GM12864 (cell line): ENCODE measurements at regions not wholly inside any gene's neighbourhood (a gene's known extent, or its start where the extent isn't known, plus 50 kb on each side); places are given as distances from the start of the nearest gene placed in this dataset.

Source experiments
- DNase-seq: peaks from one replicate; pipeline ENCODE4 v3.0.0-alpha.2; 2011; ENCODE audit warnings: low read depth
- H3K4me3 ChIP-seq: 2 replicates; pipeline ENCODE4 v1.5.1; 2011; ENCODE audit warnings: mild to moderate bottlenecking, low read depth, low read length, control low read depth
- TF ChIP-seq, protein P1 (sequence below): IDR thresholded peaks from 2 replicates; pipeline ENCODE4 v1.5.1; 2011; ENCODE audit warnings: low read depth, mild to moderate bottlenecking, moderate library complexity, low read length, control low read depth, inconsistent platforms; ENCODE audit errors: missing control alignments

DNA sequence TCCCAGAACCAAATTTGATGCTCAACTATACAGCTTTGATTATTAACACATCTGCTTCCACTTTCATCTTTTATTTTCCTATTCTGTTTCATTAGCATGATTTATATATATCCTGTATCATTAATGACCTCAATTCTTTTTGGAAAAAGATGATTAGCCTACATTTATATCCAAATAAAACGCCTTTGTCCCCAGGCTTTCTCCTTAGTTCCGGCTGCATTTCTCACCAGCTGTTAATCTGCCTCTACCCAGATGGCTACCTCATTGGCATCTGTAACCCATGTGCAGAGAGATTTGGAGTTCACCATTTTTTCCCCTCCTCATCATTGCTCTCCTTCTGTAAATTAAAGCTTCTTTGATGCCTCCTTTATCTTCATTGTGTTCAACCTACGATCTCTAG is 336.8 kb upstream of the RGS6 start:
- no peak for DNase-seq
- TF ChIP-seq, protein P1, sequence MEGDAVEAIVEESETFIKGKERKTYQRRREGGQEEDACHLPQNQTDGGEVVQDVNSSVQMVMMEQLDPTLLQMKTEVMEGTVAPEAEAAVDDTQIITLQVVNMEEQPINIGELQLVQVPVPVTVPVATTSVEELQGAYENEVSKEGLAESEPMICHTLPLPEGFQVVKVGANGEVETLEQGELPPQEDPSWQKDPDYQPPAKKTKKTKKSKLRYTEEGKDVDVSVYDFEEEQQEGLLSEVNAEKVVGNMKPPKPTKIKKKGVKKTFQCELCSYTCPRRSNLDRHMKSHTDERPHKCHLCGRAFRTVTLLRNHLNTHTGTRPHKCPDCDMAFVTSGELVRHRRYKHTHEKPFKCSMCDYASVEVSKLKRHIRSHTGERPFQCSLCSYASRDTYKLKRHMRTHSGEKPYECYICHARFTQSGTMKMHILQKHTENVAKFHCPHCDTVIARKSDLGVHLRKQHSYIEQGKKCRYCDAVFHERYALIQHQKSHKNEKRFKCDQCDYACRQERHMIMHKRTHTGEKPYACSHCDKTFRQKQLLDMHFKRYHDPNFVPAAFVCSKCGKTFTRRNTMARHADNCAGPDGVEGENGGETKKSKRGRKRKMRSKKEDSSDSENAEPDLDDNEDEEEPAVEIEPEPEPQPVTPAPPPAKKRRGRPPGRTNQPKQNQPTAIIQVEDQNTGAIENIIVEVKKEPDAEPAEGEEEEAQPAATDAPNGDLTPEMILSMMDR: no peak
- no peak overlapping the region for H3K4me3 ChIP-seq

DNA sequence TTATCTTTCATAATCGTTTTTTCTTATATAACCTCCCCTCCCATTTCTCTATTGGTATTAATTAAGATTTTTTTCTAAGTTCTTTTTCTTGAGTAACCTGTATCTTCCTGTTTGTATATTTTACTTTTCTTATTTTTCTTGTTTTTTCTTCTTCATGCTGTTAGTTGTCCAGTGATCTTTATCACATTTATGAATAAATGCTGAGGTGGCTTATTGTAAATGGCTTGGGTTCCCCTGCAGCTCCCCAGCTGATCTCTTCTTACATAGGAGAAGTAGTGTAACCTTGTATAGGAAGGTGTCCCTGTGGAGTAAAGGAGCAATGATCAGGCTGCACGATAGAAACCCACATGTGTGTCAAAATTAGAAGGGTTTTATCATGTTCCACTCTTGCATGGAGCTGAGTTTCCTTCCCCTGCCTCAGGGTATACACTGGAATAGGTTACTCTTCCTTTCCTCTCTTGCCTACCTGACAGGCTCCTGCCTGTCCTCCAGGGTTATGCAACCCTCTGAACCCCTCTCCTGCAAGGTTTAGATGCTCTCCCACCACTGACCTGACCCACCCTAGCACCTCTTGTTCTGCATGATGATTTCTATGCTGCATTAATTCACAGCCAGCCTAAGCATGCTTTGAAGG is 334.8 kb upstream of the RGS6 start:
- no peak overlapping the region for H3K4me3 ChIP-seq
- no peak for DNase-seq
- TF ChIP-seq, protein P1: no peak

DNA sequence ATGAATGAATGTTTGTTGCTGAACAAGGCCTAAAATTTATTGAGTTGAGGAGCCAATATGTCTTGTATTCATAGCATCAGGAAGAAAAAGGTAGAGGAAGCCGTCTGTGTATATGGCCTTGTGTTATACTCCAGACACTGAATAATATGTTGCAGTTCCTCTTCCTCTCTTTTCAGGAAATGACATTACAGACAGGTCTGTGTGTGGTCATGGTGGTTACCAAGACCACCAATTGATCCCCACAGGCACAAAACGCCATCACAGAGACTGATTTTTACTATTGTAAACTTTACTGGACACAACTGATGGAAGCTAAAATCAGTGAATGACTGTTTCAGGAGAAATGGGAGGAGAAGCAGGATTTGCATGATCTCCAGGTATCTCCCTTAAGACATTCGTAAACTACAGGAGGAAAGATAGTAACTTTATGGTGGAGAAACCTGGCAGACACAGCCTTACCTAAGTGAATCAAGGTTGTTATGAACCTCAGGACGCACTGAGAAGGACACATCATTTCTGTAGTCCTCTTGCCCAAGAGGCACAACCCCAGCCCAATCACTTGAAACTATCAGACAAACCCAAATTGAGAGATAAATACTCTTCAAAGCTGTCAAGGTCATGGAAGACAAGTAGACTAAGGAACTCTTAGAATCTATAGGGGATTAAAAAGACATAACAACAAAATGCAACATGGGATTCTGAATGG is 334.1 kb upstream of the RGS6 start:
- DNase-seq: peak; percentile 33
- no peak overlapping the region for H3K4me3 ChIP-seq
- TF ChIP-seq, protein P1: no peak

DNA sequence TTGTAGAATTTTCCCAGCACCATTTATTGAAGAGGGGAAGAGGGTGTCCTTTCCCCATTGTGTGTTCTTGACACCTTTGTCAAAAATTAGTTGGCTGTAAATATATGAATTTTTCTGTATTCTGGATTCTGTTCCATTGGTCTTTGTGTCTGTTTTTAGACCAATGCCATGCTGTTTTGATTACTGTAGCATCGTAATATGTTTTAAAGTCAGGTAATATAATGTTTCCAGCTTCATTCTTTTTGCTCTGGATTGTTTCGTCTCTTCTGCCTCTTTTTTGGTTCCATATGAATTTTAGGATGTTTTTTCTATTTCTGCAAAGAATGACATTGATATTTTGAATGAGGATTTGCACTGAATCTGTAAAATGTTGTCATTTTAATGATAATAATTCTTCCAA is 331.9 kb upstream of the RGS6 start:
- DNase-seq: no peak
- H3K4me3 ChIP-seq: no peak overlapping the region
- TF ChIP-seq, protein P1: no peak

DNA sequence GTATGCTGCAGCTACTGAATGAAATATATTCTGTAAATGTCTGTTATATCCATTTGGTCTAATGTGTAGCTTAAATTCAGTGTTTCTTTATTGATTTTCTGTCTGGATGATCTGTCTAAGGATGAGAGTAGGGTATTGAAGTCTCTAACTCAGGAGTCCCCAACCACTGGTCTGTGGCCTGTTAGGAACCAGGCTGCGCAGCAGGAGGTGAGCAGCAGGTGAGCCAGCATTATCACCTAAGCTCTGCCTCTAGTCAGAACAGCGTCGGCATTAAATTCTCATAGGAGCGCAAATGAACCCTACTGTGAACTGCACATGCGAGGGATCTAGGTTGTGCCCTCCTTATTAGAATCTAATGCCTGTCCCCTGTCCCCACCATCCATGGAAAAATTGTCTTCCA is 329.7 kb upstream of the RGS6 start:
- TF ChIP-seq, protein P1: no peak

DNA sequence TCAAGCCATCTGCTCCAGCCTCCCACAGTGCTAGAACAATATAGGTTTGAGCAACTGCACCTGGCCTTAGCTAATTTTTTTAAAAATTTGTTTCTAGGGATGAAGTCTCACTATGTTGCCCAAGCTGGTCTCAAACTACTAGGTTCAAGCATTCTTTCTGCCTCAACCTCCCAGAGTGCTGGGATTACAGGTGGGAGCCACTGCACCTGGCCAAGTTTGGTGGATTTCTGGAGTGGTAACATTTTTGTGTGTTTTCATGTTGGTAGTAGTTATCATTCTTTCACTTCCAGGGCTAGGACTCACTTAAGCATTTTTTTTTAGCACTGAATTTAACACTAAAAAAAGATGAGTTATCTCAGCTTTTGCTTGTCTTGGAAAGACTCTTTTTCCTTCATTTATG is 328.0 kb upstream of the RGS6 start:
- no peak overlapping the region for H3K4me3 ChIP-seq
- no peak for DNase-seq
- TF ChIP-seq, protein P1: no peak

More for the DNA sequence above, 329.7 kb upstream of the RGS6 start:
- no peak for DNase-seq
- no peak overlapping the region for H3K4me3 ChIP-seq

DNA sequence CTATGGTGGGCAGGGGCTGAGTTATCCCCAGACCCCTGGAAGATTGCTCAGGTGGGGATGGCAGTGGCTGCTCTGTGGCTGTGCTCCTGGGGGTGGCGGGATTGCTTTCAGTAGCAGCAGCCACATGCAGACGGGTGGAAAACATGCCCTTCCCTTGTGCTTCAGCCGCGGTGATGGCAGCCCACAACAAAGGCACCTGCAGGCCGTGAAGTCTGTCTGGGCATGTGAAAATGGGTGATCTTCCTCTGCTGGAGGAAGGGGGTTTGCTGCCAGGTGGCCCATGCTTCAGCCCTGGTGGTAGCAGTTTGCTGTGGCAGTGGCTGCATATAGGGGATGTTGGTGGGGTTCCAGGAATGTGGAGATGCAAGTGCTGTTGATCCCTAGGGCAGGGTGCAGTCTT is 326.2 kb upstream of the RGS6 start:
- H3K4me3 ChIP-seq: no peak overlapping the region
- no peak for DNase-seq
- TF ChIP-seq, protein P1: no peak
